GM12878 (cell line): ENCODE measurements at regions not wholly inside any gene's neighbourhood (a gene's known extent, or its start where the extent isn't known, plus 50 kb on each side); places are given as distances from the start of the nearest gene placed in this dataset.

Experiments used
- ATAC-seq: fragments of 200-7000 bp; cut with Tn5 transposase; 3 replicates; pipeline ENCODE4 v1.9.1; 2020; ENCODE audit warnings: mild to moderate bottlenecking, moderate library complexity
- BruUV-seq: library from RNA; stranded (reverse); fragments of 400-500 nt; replicated peaks from 2 replicates; lab custom pipeline; 2021; lab: Mats Ljungman, UMichigan
- CTCF ChIA-PET: fragments of 300-600 bp; sonication (Branson Sonifier 250); formaldehyde crosslinking; extraction: SDS; loops from one replicate; lab custom pipeline; 2021; ENCODE audit warnings: inconsistent platforms; lab: Yijun Ruan, JAX
- POLR2A ChIA-PET: fragments of 350-600 bp; formaldehyde crosslinking; extraction: SDS; loops from one replicate; lab custom pipeline; 2021; ENCODE audit warnings: inconsistent platforms; lab: Charles Lee
- RAD21 ChIA-PET: fragments of 300-600 bp; sonication (Branson Sonifier 250); formaldehyde crosslinking; loops from one replicate; lab custom pipeline; 2023; ENCODE audit warnings: antibody characterized with exemption; ENCODE audit not compliant: unreplicated experiment; lab: Charles Lee
- SMC1A ChIA-PET: fragments of 300-600 bp; sonication (Branson Sonifier 250); formaldehyde crosslinking; loops from one replicate; lab custom pipeline; 2023; ENCODE audit not compliant: unreplicated experiment, uncharacterized antibody; lab: Charles Lee
- DNase-seq: peaks from one replicate; pipeline ENCODE4 v3.0.0-alpha.2; 2011; ENCODE audit warnings: low read depth, low spot score
- FAIRE-seq: peaks from 3 replicates; lab custom pipeline; 2011; peaks lifted over from hg19 to GRCh38; lab: Jason Lieb, UNC
- H2AFZ ChIP-seq: 2 replicates; pipeline ENCODE4 v1.6.0; 2011; ENCODE audit warnings: low read depth, low read length, control low read depth; ENCODE audit not compliant: control insufficient read depth
- H3K27ac ChIP-seq: 2 replicates; pipeline ENCODE4 v1.5.1; 2011; ENCODE audit warnings: control low read depth; ENCODE audit not compliant: control insufficient read depth, insufficient read depth
- H3K27me3 ChIP-seq, 2 experiments: replicated peaks in 1 of 2; 2 replicates each; pipeline versions ENCODE4 v1.6.0 to v1.6.1; 2011; ENCODE audit warnings: low read length in 1 of 2; ENCODE audit not compliant: control insufficient read depth in 2 of 2, insufficient read depth in 2 of 2
- H3K36me3 ChIP-seq, 2 experiments: 2 replicates each; pipeline ENCODE4 v1.5.1; 2011; ENCODE audit warnings: low read length in 1 of 2; ENCODE audit not compliant: control insufficient read depth in 2 of 2, insufficient read depth in 2 of 2
- H3K4me1 ChIP-seq: 2 replicates; pipeline ENCODE4 v1.6.1; 2011; ENCODE audit warnings: mild to moderate bottlenecking, low read length, moderate library complexity, mixed read lengths; ENCODE audit not compliant: control insufficient read depth, insufficient read depth
- H3K4me2 ChIP-seq: 2 replicates; pipeline ENCODE4 v1.6.0; 2011; ENCODE audit warnings: control low read depth; ENCODE audit not compliant: control insufficient read depth, insufficient read depth
- H3K4me3 ChIP-seq: fragments of 200-600 bp; sonication (generic); 2 replicates; pipeline ENCODE4 v1.5.1; 2016
- H3K79me2 ChIP-seq: 2 replicates; pipeline ENCODE4 v1.6.0; 2011; ENCODE audit warnings: low read length; ENCODE audit not compliant: control insufficient read depth, insufficient read depth
- H3K9ac ChIP-seq: 2 replicates; pipeline ENCODE4 v1.8.0; 2011; ENCODE audit warnings: low read length, control low read depth, mixed read lengths; ENCODE audit not compliant: control insufficient read depth, insufficient read depth
- H3K9me3 ChIP-seq: replicated peaks from 3 replicates; pipeline ENCODE4 v1.5.1; 2011; ENCODE audit warnings: mild to moderate bottlenecking, low read length; ENCODE audit not compliant: control insufficient read depth, insufficient read depth
- H4K20me1 ChIP-seq: 2 replicates; pipeline ENCODE4 v1.6.0; 2011; ENCODE audit not compliant: control insufficient read depth, insufficient read depth
- DPF2 ChIP-seq: fragments of 450-650 bp; IDR thresholded peaks from 2 replicates; pipeline ENCODE4 v1.6.1; 2017; ENCODE audit warnings: mild to moderate bottlenecking
- GABPA ChIP-seq: IDR thresholded peaks from 2 replicates; pipeline ENCODE4 v1.6.1; 2014; ENCODE audit warnings: antibody characterized with exemption, low read depth, mild to moderate bottlenecking, inconsistent platforms
- IKZF2 ChIP-seq, 2 experiments: fragments of 450-650 bp; IDR thresholded peaks; 2 replicates each; pipeline ENCODE4 v1.6.1; 2017; ENCODE audit warnings: mild to moderate bottlenecking in 2 of 2, moderate library complexity in 2 of 2
- IRF5 ChIP-seq: fragments of 450-650 bp; IDR thresholded peaks from 2 replicates; pipeline ENCODE4 v1.6.1; 2017; ENCODE audit warnings: borderline replicate concordance
- NR2C1 ChIP-seq: fragments of 450-650 bp; IDR thresholded peaks from 2 replicates; pipeline ENCODE4 v1.6.1; 2017; ENCODE audit warnings: antibody characterized with exemption, mild to moderate bottlenecking, moderate library complexity
- NR2F1 ChIP-seq: fragments of 450-650 bp; conservative IDR thresholded peaks from 2 replicates; pipeline ENCODE4 v1.6.1; 2017; ENCODE audit warnings: mild to moderate bottlenecking
- NRF1 ChIP-seq: conservative IDR thresholded peaks from 2 replicates; pipeline ENCODE4 v1.6.1; 2011; ENCODE audit warnings: mild to moderate bottlenecking, low read depth, low read length, improper control_type of control experiment
- RB1 ChIP-seq: fragments of 450-650 bp; formaldehyde crosslinking; IDR thresholded peaks from 2 replicates; pipeline ENCODE4 v1.6.1; 2017; ENCODE audit warnings: mild to moderate bottlenecking, borderline replicate concordance
- SRF ChIP-seq, 2 experiments: IDR thresholded peaks; 2 replicates each; pipeline ENCODE4 v1.6.1; 2011; ENCODE audit warnings: low read depth in 2 of 2, low read length in 2 of 2, mild to moderate bottlenecking in 1 of 2, moderate library complexity in 1 of 2
- TCF3 ChIP-seq: IDR thresholded peaks from 2 replicates; pipeline ENCODE4 v1.6.1; 2012; ENCODE audit warnings: low read depth, mild to moderate bottlenecking, low read length, borderline replicate concordance; ENCODE audit not compliant: insufficient read depth
- WRNIP1 ChIP-seq: IDR thresholded peaks from 2 replicates; pipeline ENCODE4 v1.6.1; 2011; ENCODE audit warnings: low read depth, low read length, improper control_type of control experiment, borderline replicate concordance
- ZBED1 ChIP-seq: IDR thresholded peaks from 2 replicates; pipeline ENCODE4 v1.6.1; 2016; ENCODE audit warnings: borderline replicate concordance
- in situ Hi-C: fragments of 300-500 bp; cut with MboI; formaldehyde crosslinking; loops from 9 replicates; pipeline ENCODE4 v1.14.3; 2018; ENCODE audit warnings: mixed read lengths
- intact Hi-C: fragments of 100-400 bp; cut with micrococcal nuclease; formaldehyde crosslinking; loops from one replicate; pipeline ENCODE4 v1.14.2; 2022; ENCODE audit not compliant: unreplicated experiment
- TF ChIP-seq, protein P1 (sequence below): fragments of 450-650 bp; IDR thresholded peaks from 2 replicates; pipeline ENCODE4 v1.6.1; 2014; ENCODE audit warnings: mild to moderate bottlenecking
- TF ChIP-seq, protein P2 (sequence below): fragments of 150-350 bp; IDR thresholded peaks from 2 replicates; pipeline ENCODE4 v1.6.1; 2016; ENCODE audit warnings: low read depth, low read length

DNA sequence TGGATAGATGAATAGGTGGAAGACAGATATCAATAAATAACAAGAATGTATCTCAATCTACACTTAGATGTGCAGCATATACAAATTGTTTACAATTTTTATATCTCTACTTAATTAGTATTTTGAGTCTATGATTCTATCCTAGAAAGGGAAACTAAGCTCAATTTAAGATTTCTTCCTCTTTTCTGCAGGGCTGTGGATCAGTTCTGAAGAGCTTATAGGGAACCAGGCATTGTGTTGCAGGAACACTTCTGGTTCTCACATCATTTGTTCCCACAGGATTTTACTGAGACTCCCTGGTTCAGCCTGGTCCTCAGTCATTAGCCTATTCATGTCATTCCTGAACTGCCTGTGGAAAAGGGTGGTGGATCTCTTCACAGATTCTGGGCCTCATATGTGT is 105.8 kb downstream of the TNFSF18 start:
- POLR2A ChIA-PET: no interaction called here
- BruUV-seq: no TSS peak
- H3K9ac ChIP-seq: no peak overlapping the region
- no peak overlapping the region for H3K4me2 ChIP-seq
- RAD21 ChIA-PET: no interaction called here
- H3K36me3 ChIP-seq: no peaks in the 10 kb centered on the region
- H3K27me3 ChIP-seq: peaks cover 0 to 10% of the 10 kb centered on the region in 2 experiments; a peak in 2 of 4 replicates
- no peaks in the 10 kb centered on the region for H3K9me3 ChIP-seq
- no peaks in the 10 kb centered on the region for H4K20me1 ChIP-seq
- no peaks in the 10 kb centered on the region for H3K4me1 ChIP-seq
- DNase-seq: no peak
- intact Hi-C loops (no loop called here), in situ Hi-C loops (no loop called here)
- FAIRE-seq: no peak
- no peaks in the 10 kb centered on the region for H3K79me2 ChIP-seq
- SMC1A ChIA-PET: interaction anchor here (1.1 kb wide), 1 partner anchor 15 kb away, joined by 3 read pairs; no protein-coding TSS in a partner anchor
- TF ChIP-seq, protein P1, sequence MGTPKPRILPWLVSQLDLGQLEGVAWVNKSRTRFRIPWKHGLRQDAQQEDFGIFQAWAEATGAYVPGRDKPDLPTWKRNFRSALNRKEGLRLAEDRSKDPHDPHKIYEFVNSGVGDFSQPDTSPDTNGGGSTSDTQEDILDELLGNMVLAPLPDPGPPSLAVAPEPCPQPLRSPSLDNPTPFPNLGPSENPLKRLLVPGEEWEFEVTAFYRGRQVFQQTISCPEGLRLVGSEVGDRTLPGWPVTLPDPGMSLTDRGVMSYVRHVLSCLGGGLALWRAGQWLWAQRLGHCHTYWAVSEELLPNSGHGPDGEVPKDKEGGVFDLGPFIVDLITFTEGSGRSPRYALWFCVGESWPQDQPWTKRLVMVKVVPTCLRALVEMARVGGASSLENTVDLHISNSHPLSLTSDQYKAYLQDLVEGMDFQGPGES: no peak
- TF ChIP-seq NR2C1 (no peak), SRF (IDR thresholded peaks at IDR 0.05; ENCODE audit: low read depth in 2 of 2, low read length in 2 of 2) (no peak), NRF1 (no peak), WRNIP1 (no peak), DPF2 (no peak), ZBED1 (no peak), NR2F1 (no peak), RB1 (no peak), GABPA (no peak), IKZF2 (IDR thresholded peaks at IDR 0.05) (no peak), IRF5 (no peak), TCF3 (no peak)
- TF ChIP-seq, protein P2, sequence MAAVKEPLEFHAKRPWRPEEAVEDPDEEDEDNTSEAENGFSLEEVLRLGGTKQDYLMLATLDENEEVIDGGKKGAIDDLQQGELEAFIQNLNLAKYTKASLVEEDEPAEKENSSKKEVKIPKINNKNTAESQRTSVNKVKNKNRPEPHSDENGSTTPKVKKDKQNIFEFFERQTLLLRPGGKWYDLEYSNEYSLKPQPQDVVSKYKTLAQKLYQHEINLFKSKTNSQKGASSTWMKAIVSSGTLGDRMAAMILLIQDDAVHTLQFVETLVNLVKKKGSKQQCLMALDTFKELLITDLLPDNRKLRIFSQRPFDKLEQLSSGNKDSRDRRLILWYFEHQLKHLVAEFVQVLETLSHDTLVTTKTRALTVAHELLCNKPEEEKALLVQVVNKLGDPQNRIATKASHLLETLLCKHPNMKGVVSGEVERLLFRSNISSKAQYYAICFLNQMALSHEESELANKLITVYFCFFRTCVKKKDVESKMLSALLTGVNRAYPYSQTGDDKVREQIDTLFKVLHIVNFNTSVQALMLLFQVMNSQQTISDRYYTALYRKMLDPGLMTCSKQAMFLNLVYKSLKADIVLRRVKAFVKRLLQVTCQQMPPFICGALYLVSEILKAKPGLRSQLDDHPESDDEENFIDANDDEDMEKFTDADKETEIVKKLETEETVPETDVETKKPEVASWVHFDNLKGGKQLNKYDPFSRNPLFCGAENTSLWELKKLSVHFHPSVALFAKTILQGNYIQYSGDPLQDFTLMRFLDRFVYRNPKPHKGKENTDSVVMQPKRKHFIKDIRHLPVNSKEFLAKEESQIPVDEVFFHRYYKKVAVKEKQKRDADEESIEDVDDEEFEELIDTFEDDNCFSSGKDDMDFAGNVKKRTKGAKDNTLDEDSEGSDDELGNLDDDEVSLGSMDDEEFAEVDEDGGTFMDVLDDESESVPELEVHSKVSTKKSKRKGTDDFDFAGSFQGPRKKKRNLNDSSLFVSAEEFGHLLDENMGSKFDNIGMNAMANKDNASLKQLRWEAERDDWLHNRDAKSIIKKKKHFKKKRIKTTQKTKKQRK: no peak
- no peak for ATAC-seq
- H2AFZ ChIP-seq: no peak overlapping the region
- CTCF ChIA-PET: no interaction called here
- no peak overlapping the region for H3K27ac ChIP-seq
- H3K4me3 ChIP-seq: no peak overlapping the region
